DOHH2 (cell line): ENCODE measurements at regions not wholly inside any gene's neighbourhood (a gene's known extent, or its start where the extent isn't known, plus 50 kb on each side); places are given as distances from the start of the nearest gene placed in this dataset.

Experiments used
- EZH2phosphoT487 ChIP-seq: fragments of 200-600 bp; sonication (generic); IDR thresholded peaks from 2 replicates; pipeline ENCODE4 v1.6.1; 2017; ENCODE audit warnings: borderline replicate concordance, mild to moderate bottlenecking, antibody characterized with exemption, low read length, moderate library complexity, mixed read lengths
- TF ChIP-seq, protein P1 (sequence below): fragments of 200-600 bp; sonication (generic); IDR thresholded peaks from one replicate; pipeline ENCODE4 v1.5.1; 2014; ENCODE audit warnings: antibody characterized with exemption, mild to moderate bottlenecking, low read depth, low read length; ENCODE audit not compliant: poor library complexity, severe bottlenecking

DNA sequence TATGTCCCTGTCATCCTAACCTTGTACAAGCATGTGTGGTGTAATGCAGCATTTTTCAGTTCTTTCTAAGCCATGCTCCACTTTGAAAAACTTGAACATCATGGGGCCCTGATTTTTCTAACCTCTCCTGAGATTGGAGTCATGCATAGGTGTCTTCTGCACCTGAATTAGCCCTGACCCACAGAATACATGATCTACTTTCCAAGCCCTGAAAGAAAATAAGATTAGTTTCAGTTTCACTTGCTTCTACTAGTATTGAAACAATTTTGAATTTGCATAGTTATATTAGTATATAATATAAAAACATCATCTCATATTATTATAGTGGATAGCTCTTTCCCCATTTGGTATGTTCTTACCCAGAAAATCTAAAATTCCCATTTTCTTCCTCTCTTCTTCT is 178.2 kb downstream of the HS3ST1 start:
- TF ChIP-seq, protein P1, sequence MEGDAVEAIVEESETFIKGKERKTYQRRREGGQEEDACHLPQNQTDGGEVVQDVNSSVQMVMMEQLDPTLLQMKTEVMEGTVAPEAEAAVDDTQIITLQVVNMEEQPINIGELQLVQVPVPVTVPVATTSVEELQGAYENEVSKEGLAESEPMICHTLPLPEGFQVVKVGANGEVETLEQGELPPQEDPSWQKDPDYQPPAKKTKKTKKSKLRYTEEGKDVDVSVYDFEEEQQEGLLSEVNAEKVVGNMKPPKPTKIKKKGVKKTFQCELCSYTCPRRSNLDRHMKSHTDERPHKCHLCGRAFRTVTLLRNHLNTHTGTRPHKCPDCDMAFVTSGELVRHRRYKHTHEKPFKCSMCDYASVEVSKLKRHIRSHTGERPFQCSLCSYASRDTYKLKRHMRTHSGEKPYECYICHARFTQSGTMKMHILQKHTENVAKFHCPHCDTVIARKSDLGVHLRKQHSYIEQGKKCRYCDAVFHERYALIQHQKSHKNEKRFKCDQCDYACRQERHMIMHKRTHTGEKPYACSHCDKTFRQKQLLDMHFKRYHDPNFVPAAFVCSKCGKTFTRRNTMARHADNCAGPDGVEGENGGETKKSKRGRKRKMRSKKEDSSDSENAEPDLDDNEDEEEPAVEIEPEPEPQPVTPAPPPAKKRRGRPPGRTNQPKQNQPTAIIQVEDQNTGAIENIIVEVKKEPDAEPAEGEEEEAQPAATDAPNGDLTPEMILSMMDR = no peak
- TF ChIP-seq EZH2phosphoT487 = no peak
